ENCODE measurements at regions not wholly inside any gene's neighbourhood (a gene's known extent, or its start where the extent isn't known, plus 50 kb on each side); places are given as distances from the start of the nearest gene placed in this dataset.

- Histone ChIP-seq H3K27me3 (ENCODE audit: control insufficient read depth in 2 of 2, insufficient read depth in 2 of 2, low read length in 2 of 2) (no peaks in the 10 kb centered on the region), H3K4me2 (replicated peaks; ENCODE audit: extremely low read depth, low read length, poor library complexity, severe bottlenecking) (no peak overlapping the region), H4K20me1 (ENCODE audit: insufficient read depth, low read length) (no peaks in the 10 kb centered on the region), H3K4me3 (replicated peaks in 1 of 3; ENCODE audit: low read depth in 2 of 3, low read length in 3 of 3) (no peak overlapping the region), H3K9ac (ENCODE audit: insufficient read depth, low read length, poor library complexity, severe bottlenecking) (no peak overlapping the region), H3K4me1 (ENCODE audit: control insufficient read depth in 1 of 2, insufficient read depth in 2 of 2, low read length in 2 of 2) (no peaks in the 10 kb centered on the region), H3K79me2 (ENCODE audit: insufficient read depth, low read length) (no peaks in the 10 kb centered on the region), H3K36me3 (replicated peaks in 1 of 2; ENCODE audit: control insufficient read depth in 1 of 2, insufficient read depth in 2 of 2, low read length in 2 of 2) (no peaks in the 10 kb centered on the region), H3K9me3 (replicated peaks in 1 of 2; ENCODE audit: control insufficient read depth in 1 of 2, insufficient read depth in 1 of 2, low read length in 2 of 2) (peaks cover 0 to 4% of the 10 kb centered on the region in 2 donors), H3K27ac (ENCODE audit: low read depth in 1 of 2, low read length in 2 of 2) (no peak overlapping the region), H2AFZ (ENCODE audit: insufficient read depth, low read depth, low read length, poor library complexity, severe bottlenecking) (no peak overlapping the region)
- Mint-ChIP-seq H3K4me1 (no peaks in the 10 kb centered on the region), H3K27me3 (ENCODE audit: low read depth in 3 of 3) (no peaks in the 10 kb centered on the region), H3K9me3 (peaks cover 0 to 4% (median 2%) of the 10 kb centered on the region in 7 donors), H3K27ac (no peak overlapping the region), H3K36me3 (no peaks in the 10 kb centered on the region), H3K4me3 (no peak overlapping the region)
- intact Hi-C loops (cut with micrococcal nuclease): no loop called here
- no peak for TF ChIP-seq CTCF (IDR thresholded peaks at IDR 0.05)
- DNase-seq: no peak
These were observed 431.4 kb upstream of the DCC start for GRCh38 chr18:51908598-51908944.

- no peak overlapping the region for H2AFZ ChIP-seq (ENCODE audit: insufficient read depth, low read depth, low read length, poor library complexity, severe bottlenecking)
- 100% methylated on average over 1 of the region's 3 CpGs for WGBS (ENCODE audit: insufficient coverage)
- no peak overlapping the region for H3K4me3 Mint-ChIP-seq
These were observed 428.4 kb upstream of the DCC start for GRCh38 chr18:51911584-51911983.

More at GRCh38 chr18:51911584-51911983, 428.4 kb upstream of the DCC start:
- H3K4me3 ChIP-seq (replicated peaks in 1 of 3; ENCODE audit: low read depth in 2 of 3, low read length in 3 of 3): no peak overlapping the region
- H3K27me3 ChIP-seq (ENCODE audit: control insufficient read depth in 2 of 2, insufficient read depth in 2 of 2, low read length in 2 of 2): no peaks in the 10 kb centered on the region
- no peaks in the 10 kb centered on the region for H3K36me3 ChIP-seq (replicated peaks in 1 of 2; ENCODE audit: control insufficient read depth in 1 of 2, insufficient read depth in 2 of 2, low read length in 2 of 2)
- Mint-ChIP-seq H3K4me1 (no peaks in the 10 kb centered on the region), H3K9me3 (peaks cover 0 to 2% (median 0%) of the 10 kb centered on the region in 7 donors), H3K27ac (no peak overlapping the region), H3K36me3 (no peaks in the 10 kb centered on the region), H3K27me3 (ENCODE audit: low read depth in 3 of 3) (no peaks in the 10 kb centered on the region)
- no peak for TF ChIP-seq CTCF (IDR thresholded peaks at IDR 0.05)
- no peak overlapping the region for H3K9ac ChIP-seq (ENCODE audit: insufficient read depth, low read length, poor library complexity, severe bottlenecking)
- no peaks in the 10 kb centered on the region for H3K4me1 ChIP-seq (ENCODE audit: control insufficient read depth in 1 of 2, insufficient read depth in 2 of 2, low read length in 2 of 2)
- no peaks in the 10 kb centered on the region for H4K20me1 ChIP-seq (ENCODE audit: insufficient read depth, low read length)
- intact Hi-C loops (cut with micrococcal nuclease): no loop called here
- no peaks in the 10 kb centered on the region for H3K9me3 ChIP-seq (replicated peaks in 1 of 2; ENCODE audit: control insufficient read depth in 1 of 2, insufficient read depth in 1 of 2, low read length in 2 of 2)
- H3K27ac ChIP-seq (ENCODE audit: low read depth in 1 of 2, low read length in 2 of 2): no peak overlapping the region
- no peak overlapping the region for H3K4me2 ChIP-seq (replicated peaks; ENCODE audit: extremely low read depth, low read length, poor library complexity, severe bottlenecking)
- no peak for DNase-seq
- H3K79me2 ChIP-seq (ENCODE audit: insufficient read depth, low read length): no peaks in the 10 kb centered on the region

All from CD14-positive monocyte (primary cell).